ENCODE measurements at regions not wholly inside any gene's neighbourhood (a gene's known extent, or its start where the extent isn't known, plus 50 kb on each side); places are given as distances from the start of the nearest gene placed in this dataset.
A peak's percentile ranks its signal among the peaks of the same experiment; 100 is the strongest.

- peak; percentile 39 for DNase-seq (ENCODE audit: low spot score)
- ATAC-seq = no peak
- Histone ChIP-seq H3K79me2 (replicated peaks; ENCODE audit: insufficient read depth) (no peaks in the 10 kb centered on the region), H3K9me2 (ENCODE audit: insufficient read depth) (no peaks in the 10 kb centered on the region), H3K4me2 (no peak overlapping the region), H3F3A (replicated peaks; ENCODE audit: low read depth) (no peaks in the 10 kb centered on the region), H4K20me1 (replicated peaks; ENCODE audit: insufficient read depth) (no peaks in the 10 kb centered on the region), H3K27me3 (ENCODE audit: insufficient read depth) (no peaks in the 10 kb centered on the region), H3K36me3 (ENCODE audit: insufficient read depth) (0 out of 2 replicates have a peak, but pooled peaks cover 5% of the 10 kb centered on the region), H3K4me3 (no peak overlapping the region), H3K27ac (ENCODE audit: low read depth) (no peak overlapping the region), H2AFZ (no peak overlapping the region), H3K4me1 (ENCODE audit: insufficient read depth) (no peaks in the 10 kb centered on the region)
- Mint-ChIP-seq H3K27ac (no peak overlapping the region), H3K9me3 (peaks cover 74% of the 10 kb centered on the region), H3K4me1 (no peaks in the 10 kb centered on the region), H3K27me3 (ENCODE audit: insufficient read depth, low read depth, poor library complexity) (no peaks in the 10 kb centered on the region), H3K36me3 (ENCODE audit: low read depth) (peaks cover 62% of the 10 kb centered on the region), H3K4me3 (no peak overlapping the region)
- TF ChIP-seq EZH2 (IDR thresholded peaks at IDR 0.05; ENCODE audit: low read depth, unreplicated experiment) = no peak
- no peak for TF ChIP-seq ZNF462 (CRISPR knock-in tag; IDR thresholded peaks at IDR 0.05)
- TF ChIP-seq CREB1 (CRISPR knock-in tag; IDR thresholded peaks at IDR 0.05; ENCODE audit: low read depth) = no peak
- TF ChIP-seq CTCF (conservative IDR thresholded peaks at IDR 0.05; ENCODE audit: low read depth in 2 of 2) = no peak
- no peak for TF ChIP-seq ZNF114 (CRISPR knock-in tag; IDR thresholded peaks at IDR 0.05)
- TF ChIP-seq JUNB (IDR thresholded peaks at IDR 0.05; ENCODE audit: unreplicated experiment) = no peak
- no peak for TF ChIP-seq ZNF331 (CRISPR knock-in tag; IDR thresholded peaks at IDR 0.05; ENCODE audit: low read depth)
- TF ChIP-seq NANOG (IDR thresholded peaks at IDR 0.05; ENCODE audit: borderline replicate concordance) = no peak
- TF ChIP-seq POLR2AphosphoS5 (IDR thresholded peaks at IDR 0.05; ENCODE audit: low read depth) = no peak
- no peak for TF ChIP-seq STAT1 (IDR thresholded peaks at IDR 0.05; ENCODE audit: unreplicated experiment)
- no peak for TF ChIP-seq ETS1 (IDR thresholded peaks at IDR 0.05)
- TF ChIP-seq REST (IDR thresholded peaks at IDR 0.05; ENCODE audit: unreplicated experiment) = no peak
- no peak for TF ChIP-seq EZH2phosphoT487 (IDR thresholded peaks at IDR 0.05; ENCODE audit: unreplicated experiment)
Measured at GRCh38 chr1:72690871-72691270, 408.5 kb upstream of the NEGR1 start.

Data from GM23338 (cell line).